ENCODE measurements at regions not wholly inside any gene's neighbourhood (a gene's known extent, or its start where the extent isn't known, plus 50 kb on each side); places are given as distances from the start of the nearest gene placed in this dataset.

DNA sequence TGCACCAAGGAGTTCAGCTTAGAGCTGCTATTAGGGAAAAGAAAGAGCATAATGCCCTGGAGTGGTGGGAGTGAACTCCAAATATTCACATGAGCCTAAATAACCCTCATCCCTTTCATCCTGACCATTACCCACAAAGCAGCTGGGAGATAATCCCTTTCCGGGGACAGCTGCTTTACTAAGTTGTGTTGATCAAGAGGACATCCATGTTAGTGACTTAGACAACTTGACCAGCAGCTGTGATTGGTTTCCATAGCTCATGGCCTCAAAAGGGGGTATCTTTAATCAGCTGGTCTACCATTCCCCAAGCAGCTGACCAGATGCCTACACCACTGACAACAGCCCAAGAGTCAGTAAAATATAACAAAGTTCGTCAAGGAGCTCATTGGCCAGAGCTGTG, 75.8 kb upstream of the LY86 start:
- TF ChIP-seq, protein P1, sequence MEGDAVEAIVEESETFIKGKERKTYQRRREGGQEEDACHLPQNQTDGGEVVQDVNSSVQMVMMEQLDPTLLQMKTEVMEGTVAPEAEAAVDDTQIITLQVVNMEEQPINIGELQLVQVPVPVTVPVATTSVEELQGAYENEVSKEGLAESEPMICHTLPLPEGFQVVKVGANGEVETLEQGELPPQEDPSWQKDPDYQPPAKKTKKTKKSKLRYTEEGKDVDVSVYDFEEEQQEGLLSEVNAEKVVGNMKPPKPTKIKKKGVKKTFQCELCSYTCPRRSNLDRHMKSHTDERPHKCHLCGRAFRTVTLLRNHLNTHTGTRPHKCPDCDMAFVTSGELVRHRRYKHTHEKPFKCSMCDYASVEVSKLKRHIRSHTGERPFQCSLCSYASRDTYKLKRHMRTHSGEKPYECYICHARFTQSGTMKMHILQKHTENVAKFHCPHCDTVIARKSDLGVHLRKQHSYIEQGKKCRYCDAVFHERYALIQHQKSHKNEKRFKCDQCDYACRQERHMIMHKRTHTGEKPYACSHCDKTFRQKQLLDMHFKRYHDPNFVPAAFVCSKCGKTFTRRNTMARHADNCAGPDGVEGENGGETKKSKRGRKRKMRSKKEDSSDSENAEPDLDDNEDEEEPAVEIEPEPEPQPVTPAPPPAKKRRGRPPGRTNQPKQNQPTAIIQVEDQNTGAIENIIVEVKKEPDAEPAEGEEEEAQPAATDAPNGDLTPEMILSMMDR (IDR thresholded peaks at IDR 0.05; ENCODE audit: poor library complexity), result no peak
- TF ChIP-seq EZH2phosphoT487 (IDR thresholded peaks at IDR 0.05; ENCODE audit: low read depth, severe bottlenecking, unreplicated experiment) (no peak), EZH2 (IDR thresholded peaks at IDR 0.05; ENCODE audit: borderline replicate concordance) (no peak)

All from hepatocyte (in vitro differentiated cells).